ENCODE measurements at regions not wholly inside any gene's neighbourhood (a gene's known extent, or its start where the extent isn't known, plus 50 kb on each side); places are given as distances from the start of the nearest gene placed in this dataset.

DNA sequence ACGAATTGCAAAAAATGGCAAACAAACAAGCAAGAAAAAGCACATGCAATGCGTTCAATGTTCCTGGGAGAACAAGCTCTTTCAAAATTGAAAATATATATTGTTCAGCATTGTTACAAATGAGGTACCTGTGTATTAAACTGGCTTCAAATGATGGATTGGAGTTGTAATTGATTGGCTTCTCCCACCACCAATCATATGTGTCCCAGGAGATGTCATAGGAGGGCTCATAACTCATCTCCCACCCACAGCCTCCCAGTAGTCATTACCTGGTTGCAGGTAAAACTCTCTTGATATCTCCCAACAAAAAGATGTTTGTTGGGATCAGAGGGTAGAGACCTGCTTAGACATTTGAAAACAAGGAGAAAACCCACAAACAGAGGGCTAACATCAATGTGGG lies 302.9 kb downstream of the BAMBI start:
- TF ChIP-seq, protein P1, sequence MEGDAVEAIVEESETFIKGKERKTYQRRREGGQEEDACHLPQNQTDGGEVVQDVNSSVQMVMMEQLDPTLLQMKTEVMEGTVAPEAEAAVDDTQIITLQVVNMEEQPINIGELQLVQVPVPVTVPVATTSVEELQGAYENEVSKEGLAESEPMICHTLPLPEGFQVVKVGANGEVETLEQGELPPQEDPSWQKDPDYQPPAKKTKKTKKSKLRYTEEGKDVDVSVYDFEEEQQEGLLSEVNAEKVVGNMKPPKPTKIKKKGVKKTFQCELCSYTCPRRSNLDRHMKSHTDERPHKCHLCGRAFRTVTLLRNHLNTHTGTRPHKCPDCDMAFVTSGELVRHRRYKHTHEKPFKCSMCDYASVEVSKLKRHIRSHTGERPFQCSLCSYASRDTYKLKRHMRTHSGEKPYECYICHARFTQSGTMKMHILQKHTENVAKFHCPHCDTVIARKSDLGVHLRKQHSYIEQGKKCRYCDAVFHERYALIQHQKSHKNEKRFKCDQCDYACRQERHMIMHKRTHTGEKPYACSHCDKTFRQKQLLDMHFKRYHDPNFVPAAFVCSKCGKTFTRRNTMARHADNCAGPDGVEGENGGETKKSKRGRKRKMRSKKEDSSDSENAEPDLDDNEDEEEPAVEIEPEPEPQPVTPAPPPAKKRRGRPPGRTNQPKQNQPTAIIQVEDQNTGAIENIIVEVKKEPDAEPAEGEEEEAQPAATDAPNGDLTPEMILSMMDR (IDR thresholded peaks at IDR 0.05; ENCODE audit: insufficient read depth, low read depth, low read length), result no peak
- no peak for TF ChIP-seq EZH2 (IDR thresholded peaks at IDR 0.05; ENCODE audit: insufficient read depth, low read length)
